Cardiac muscle cell (in vitro differentiated cells and primary cell): ENCODE measurements at regions not wholly inside any gene's neighbourhood (a gene's known extent, or its start where the extent isn't known, plus 50 kb on each side); places are given as distances from the start of the nearest gene placed in this dataset.

Experiments used
- DNase-seq, 2 donors: peaks; one replicate each; pipeline versions ENCODE4 v3.0.0 to v3.0.0-alpha.2; 2010 to 2017; ENCODE audit warnings: low read depth in 1 of 2, low spot score in 1 of 2
- H3K27ac ChIP-seq: fragments of 200-600 bp; sonication (generic); 2 replicates; pipeline ENCODE4 v1.5.1; 2016
- H3K27me3 ChIP-seq: fragments of 200-600 bp; sonication (generic); 2 replicates; pipeline ENCODE4 v1.6.0; 2016; ENCODE audit warnings: control low read depth
- H3K36me3 ChIP-seq: fragments of 200-600 bp; sonication (generic); 2 replicates; pipeline ENCODE4 v1.5.1; 2016; ENCODE audit warnings: control low read depth
- H3K4me1 ChIP-seq: fragments of 200-600 bp; sonication (generic); 2 replicates; pipeline ENCODE4 v1.8.1; 2017; ENCODE audit warnings: low read depth, mild to moderate bottlenecking, mixed run types
- H3K4me3 ChIP-seq: fragments of 200-600 bp; sonication (generic); 2 replicates; pipeline ENCODE4 v1.5.1; 2016; ENCODE audit warnings: mild to moderate bottlenecking
- H3K9me3 ChIP-seq: fragments of 200-600 bp; sonication (generic); 2 replicates; pipeline ENCODE4 v1.5.1; 2017; ENCODE audit warnings: low read depth, mild to moderate bottlenecking, control low read depth
- CTCF ChIP-seq: IDR thresholded peaks from 2 replicates; pipeline ENCODE4 v1.5.1; 2012; ENCODE audit warnings: low read depth, mild to moderate bottlenecking, low read length

- no peak for DNase-seq
- Histone ChIP-seq H3K9me3 (no peaks in the 10 kb centered on the region), H3K36me3 (no peaks in the 10 kb centered on the region), H3K27me3 (no peaks in the 10 kb centered on the region), H3K4me3 (no peak overlapping the region), H3K27ac (no peak overlapping the region), H3K4me1 (peaks cover 14% of the 10 kb centered on the region)
- TF ChIP-seq CTCF: no peak
These were observed 71.3 kb upstream of the WNT7A start for GRCh38 chr3:13951184-13951583.

GRCh38 chr3:13950042-13950441 is 70.2 kb upstream of the WNT7A start:
- H3K36me3 ChIP-seq: no peaks in the 10 kb centered on the region
- DNase-seq: no peak
- no peaks in the 10 kb centered on the region for H3K27me3 ChIP-seq
- no peaks in the 10 kb centered on the region for H3K9me3 ChIP-seq
- no peak overlapping the region for H3K4me3 ChIP-seq
- TF ChIP-seq CTCF: no peak
- no peak overlapping the region for H3K27ac ChIP-seq
- H3K4me1 ChIP-seq: peaks cover 14% of the 10 kb centered on the region

GRCh38 chr3:13947912-13948311 is 68.0 kb upstream of the WNT7A start:
- TF ChIP-seq CTCF: no peak
- DNase-seq: peak in 1 of 2 donors; percentile 4
- no peaks in the 10 kb centered on the region for H3K27me3 ChIP-seq
- peaks cover 14% of the 10 kb centered on the region for H3K4me1 ChIP-seq
- H3K4me3 ChIP-seq: no peak overlapping the region
- peak overlapping the region; percentile 12 for H3K27ac ChIP-seq
- H3K9me3 ChIP-seq: no peaks in the 10 kb centered on the region
- H3K36me3 ChIP-seq: no peaks in the 10 kb centered on the region

GRCh38 chr3:13939206-13939605 is 59.3 kb upstream of the WNT7A start:
- TF ChIP-seq CTCF: no peak
- DNase-seq: no peak

GRCh38 chr3:13937131-13937530 is 57.3 kb upstream of the WNT7A start:
- no peaks in the 10 kb centered on the region for H3K36me3 ChIP-seq
- TF ChIP-seq CTCF: no peak
- no peaks in the 10 kb centered on the region for H3K27me3 ChIP-seq
- H3K27ac ChIP-seq: no peak overlapping the region
- H3K9me3 ChIP-seq: no peaks in the 10 kb centered on the region
- H3K4me3 ChIP-seq: no peak overlapping the region
- H3K4me1 ChIP-seq: no peaks in the 10 kb centered on the region
- DNase-seq: no peak

More at GRCh38 chr3:13939206-13939605, 59.3 kb upstream of the WNT7A start:
- no peaks in the 10 kb centered on the region for H3K4me1 ChIP-seq
- H3K9me3 ChIP-seq: no peaks in the 10 kb centered on the region
- no peak overlapping the region for H3K27ac ChIP-seq
- H3K27me3 ChIP-seq: no peaks in the 10 kb centered on the region
- no peaks in the 10 kb centered on the region for H3K36me3 ChIP-seq
- H3K4me3 ChIP-seq: no peak overlapping the region
